ENCODE measurements at regions not wholly inside any gene's neighbourhood (a gene's known extent, or its start where the extent isn't known, plus 50 kb on each side); places are given as distances from the start of the nearest gene placed in this dataset.

GRCh38 chr5:97641081-97641480 is 458.0 kb upstream of the RIOK2 start:
- DNase-seq (no peak), ATAC-seq (ENCODE audit: poor library complexity) (no peak)
- no peaks in the 10 kb centered on the region for H3K9me3 Mint-ChIP-seq
- no peak overlapping the region for H3K27ac Mint-ChIP-seq
- intact Hi-C loops (cut with DNase I, micrococcal nuclease), result no loop called here
- H3K9me3 ChIP-seq (ENCODE audit: control insufficient read depth in 1 of 2, insufficient read depth in 1 of 2, low read length in 2 of 2), result no peaks in the 10 kb centered on the region
- ChIA-PET POLR2A (no interaction called here), CTCF (no interaction called here)
- no peak overlapping the region for H3K4me3 ChIP-seq (ENCODE audit: low read length)
- H3K4me3 Mint-ChIP-seq, result no peak overlapping the region
- no peak overlapping the region for H3K27ac ChIP-seq (ENCODE audit: low read depth in 1 of 2, low read length in 2 of 2)
- no peaks in the 10 kb centered on the region for H3K36me3 ChIP-seq (ENCODE audit: insufficient read depth, low read length)
- no peaks in the 10 kb centered on the region for H3K27me3 Mint-ChIP-seq
- no peaks in the 10 kb centered on the region for H3K36me3 Mint-ChIP-seq (ENCODE audit: low read depth)
- no peaks in the 10 kb centered on the region for H3K27me3 ChIP-seq (ENCODE audit: control insufficient read depth in 1 of 2, insufficient read depth in 2 of 2, low read length in 2 of 2)
- H3K4me1 Mint-ChIP-seq (ENCODE audit: low read depth), result no peaks in the 10 kb centered on the region
- no peaks in the 10 kb centered on the region for H3K4me1 ChIP-seq (ENCODE audit: insufficient read depth, low read length)
- no peak for TF ChIP-seq CTCF (IDR thresholded peaks at IDR 0.05)

GRCh38 chr5:97644206-97644605 is 461.2 kb upstream of the RIOK2 start:
- H3K36me3 Mint-ChIP-seq (ENCODE audit: low read depth), result no peaks in the 10 kb centered on the region
- no peaks in the 10 kb centered on the region for H3K4me1 ChIP-seq (ENCODE audit: insufficient read depth, low read length)
- no peak overlapping the region for H3K4me3 Mint-ChIP-seq
- CTCF ChIA-PET, result no interaction called here
- no peak overlapping the region for H3K27ac ChIP-seq (ENCODE audit: low read depth in 1 of 2, low read length in 2 of 2)
- no peak overlapping the region for H3K4me3 ChIP-seq (ENCODE audit: low read length)
- H3K27me3 Mint-ChIP-seq, result no peaks in the 10 kb centered on the region
- no peaks in the 10 kb centered on the region for H3K27me3 ChIP-seq (ENCODE audit: control insufficient read depth in 1 of 2, insufficient read depth in 2 of 2, low read length in 2 of 2)
- H3K4me1 Mint-ChIP-seq (ENCODE audit: low read depth), result no peaks in the 10 kb centered on the region
- no peak for ATAC-seq (ENCODE audit: poor library complexity)
- no peak overlapping the region for H3K27ac Mint-ChIP-seq
- peaks cover 2% of the 10 kb centered on the region for H3K9me3 Mint-ChIP-seq
- DNase-seq, result no peak
- no peak for TF ChIP-seq CTCF (IDR thresholded peaks at IDR 0.05)
- no peaks in the 10 kb centered on the region for H3K36me3 ChIP-seq (ENCODE audit: insufficient read depth, low read length)
- H3K9me3 ChIP-seq (ENCODE audit: control insufficient read depth in 1 of 2, insufficient read depth in 1 of 2, low read length in 2 of 2), result no peaks in the 10 kb centered on the region
- POLR2A ChIA-PET, result no interaction called here
- intact Hi-C loops (cut with DNase I, micrococcal nuclease), result no loop called here

- ChIA-PET POLR2A (no interaction called here), CTCF (no interaction called here)
- ATAC-seq (ENCODE audit: poor library complexity), result no peak
- DNase-seq, result no peak
- Mint-ChIP-seq H3K9me3 (peaks cover 5% of the 10 kb centered on the region), H3K4me3 (no peak overlapping the region), H3K27ac (no peak overlapping the region), H3K36me3 (ENCODE audit: low read depth) (no peaks in the 10 kb centered on the region), H3K27me3 (no peaks in the 10 kb centered on the region), H3K4me1 (ENCODE audit: low read depth) (no peaks in the 10 kb centered on the region)
- Histone ChIP-seq H3K4me1 (ENCODE audit: insufficient read depth, low read length) (no peaks in the 10 kb centered on the region), H3K4me3 (ENCODE audit: low read length) (no peak overlapping the region), H3K36me3 (ENCODE audit: insufficient read depth, low read length) (no peaks in the 10 kb centered on the region), H3K9me3 (ENCODE audit: control insufficient read depth in 1 of 2, insufficient read depth in 1 of 2, low read length in 2 of 2) (peaks cover 0 to 3% of the 10 kb centered on the region in 2 experiments), H3K27ac (ENCODE audit: low read depth in 1 of 2, low read length in 2 of 2) (no peak overlapping the region), H3K27me3 (ENCODE audit: control insufficient read depth in 1 of 2, insufficient read depth in 2 of 2, low read length in 2 of 2) (no peaks in the 10 kb centered on the region)
- no peak for TF ChIP-seq CTCF (IDR thresholded peaks at IDR 0.05)
- intact Hi-C loops (cut with DNase I, micrococcal nuclease), result no loop called here
Observed at GRCh38 chr5:97644896-97645295, 461.8 kb upstream of the RIOK2 start.
